Aorta (tissue), 5 donors: ENCODE measurements at regions not wholly inside any gene's neighbourhood (a gene's known extent, or its start where the extent isn't known, plus 50 kb on each side); places are given as distances from the start of the nearest gene placed in this dataset.
A peak's percentile ranks its signal among the peaks of the same experiment; 100 is the strongest.
"Not testable (repeated sequence)": the region's sequence is repeated elsewhere in the genome, so short reads cannot be mapped to it uniquely, and the experiment has no call there.

Experiments used
- ATAC-seq: fragments of 200-7000 bp; cut with Tn5 transposase; one replicate; pipeline ENCODE4 v1.9.1; 2022; ENCODE audit warnings: moderate library complexity; ENCODE audit not compliant: low FRiP score
- DNase-seq, 2 donors: peaks; one replicate each; pipeline ENCODE4 v3.0.0-alpha.2; 2020
- H3K27ac ChIP-seq, 2 donors: one replicate each; pipeline ENCODE4 v1.5.1; 2013; ENCODE audit warnings: low read length in 2 of 2, mild to moderate bottlenecking in 2 of 2, moderate library complexity in 2 of 2, control low read depth in 1 of 2, inconsistent platforms in 1 of 2, low read depth in 1 of 2
- H3K27me3 ChIP-seq, 2 donors: one replicate each; pipeline ENCODE4 v1.6.1; 2013; ENCODE audit warnings: control low read depth in 1 of 2, low read length in 1 of 2, mild to moderate bottlenecking in 1 of 2, moderate library complexity in 1 of 2; ENCODE audit not compliant: insufficient read depth in 2 of 2, control insufficient read depth in 1 of 2
- H3K36me3 ChIP-seq, 2 donors: one replicate each; pipeline ENCODE4 v1.6.1; 2013; ENCODE audit warnings: control low read depth in 1 of 2, low read length in 1 of 2, mild to moderate bottlenecking in 1 of 2; ENCODE audit not compliant: insufficient read depth in 2 of 2, control insufficient read depth in 1 of 2
- H3K4me1 ChIP-seq, 2 donors: one replicate each; pipeline ENCODE4 v1.6.1; 2013; ENCODE audit warnings: low read length in 2 of 2, control low read depth in 1 of 2, mild to moderate bottlenecking in 1 of 2, moderate library complexity in 1 of 2; ENCODE audit not compliant: insufficient read depth in 2 of 2, control insufficient read depth in 1 of 2
- H3K4me3 ChIP-seq, 2 donors: one replicate each; pipeline ENCODE4 v1.5.1; 2013; ENCODE audit warnings: low read length in 2 of 2, control low read depth in 1 of 2, mild to moderate bottlenecking in 1 of 2
- H3K9me3 ChIP-seq: one replicate; pipeline ENCODE4 v1.6.1; 2013; ENCODE audit warnings: mild to moderate bottlenecking, low read length; ENCODE audit not compliant: control insufficient read depth
- WGBS, 2 donors: extraction: QIAGEN DNeasy Blood & Tissue Kit; methylation state at CpG; one replicate each; pipeline ENCODE4 v1.1.7; 2013; 5-methylcytosine and 5-hydroxymethylcytosine counted together
- intact Hi-C, 2 donors: fragments of 100-400 bp; cut with DNase I; formaldehyde crosslinking; loops; one replicate each; pipeline versions ENCODE4 v1.14.2 to v1.15.0; 2022
- donor health status: healthy with polysubstance abuse.
- donor health status: Bipolar disorder and iron deficiency.
- donor health status: DM: no; HTN: no; CAD: no.
- donor health status: DM: no; HTN: no; CAD: no.
- donor health status: DM: yes; HTN: yes; CAD: no.

- H3K4me3 ChIP-seq, H3K27me3 ChIP-seq, intact Hi-C loops, H3K9me3 ChIP-seq, H3K36me3 ChIP-seq, H3K27ac ChIP-seq, ATAC-seq, H3K4me1 ChIP-seq, DNase-seq: not testable (repeated sequence)
- WGBS, 2 donors, result 83 to 86% methylated on average over 12 of the region's 13 CpGs
These were observed 200.9 kb upstream of the PITRM1 start for GRCh38 chr10:3373374-3374027.

- intact Hi-C loops, result no loop called here
- ATAC-seq, result no peak
- H3K27ac ChIP-seq, result no peak overlapping the region
These were observed 199.7 kb upstream of the PITRM1 start for GRCh38 chr10:3372281-3372680.

GRCh38 chr10:3371624-3372023 lies 199.0 kb upstream of the PITRM1 start:
- not testable (repeated sequence) for H3K4me3 ChIP-seq
- peak overlapping the region in 1 of 2 donors; percentile 52 for H3K27ac ChIP-seq

More at GRCh38 chr10:3372281-3372680, 199.7 kb upstream of the PITRM1 start:
- no peak for DNase-seq
- Histone ChIP-seq H3K36me3 (no peaks in the 10 kb centered on the region), H3K4me3 (no peak overlapping the region), H3K9me3 (no peaks in the 10 kb centered on the region), H3K27me3 (no peaks in the 10 kb centered on the region), H3K4me1 (no peaks in the 10 kb centered on the region)
- 6% methylated on average over 3 of the region's 3 CpGs for WGBS, 2 donors

GRCh38 chr10:3366735-3367405 lies 194.3 kb upstream of the PITRM1 start:
- Histone ChIP-seq H3K9me3 (no peaks in the 10 kb centered on the region), H3K36me3 (no peaks in the 10 kb centered on the region), H3K4me1 (no peaks in the 10 kb centered on the region), H3K27ac (no peak overlapping the region), H3K27me3 (no peaks in the 10 kb centered on the region), H3K4me3 (no peak overlapping the region)
- DNase-seq (no peak), ATAC-seq (no peak)
- WGBS, 2 donors, result 92 to 93% methylated on average over 6 of the region's 6 CpGs
- intact Hi-C loops, result no loop called here

More at GRCh38 chr10:3371624-3372023, 199.0 kb upstream of the PITRM1 start:
- intact Hi-C loops, H3K9me3 ChIP-seq, H3K4me1 ChIP-seq, H3K36me3 ChIP-seq, H3K27me3 ChIP-seq, ATAC-seq, DNase-seq: not testable (repeated sequence)

GRCh38 chr10:3366043-3366442 lies 193.5 kb upstream of the PITRM1 start:
- intact Hi-C loops, result no loop called here
- no peak overlapping the region for H3K4me3 ChIP-seq
- DNase-seq, result no peak
- no peaks in the 10 kb centered on the region for H3K4me1 ChIP-seq
- H3K9me3 ChIP-seq, result no peaks in the 10 kb centered on the region
- no peaks in the 10 kb centered on the region for H3K27me3 ChIP-seq
- H3K36me3 ChIP-seq, result no peaks in the 10 kb centered on the region
- ATAC-seq, result no peak
- H3K27ac ChIP-seq, result no peak overlapping the region
- 88 to 95% methylated on average over 1 of the region's 1 CpG for WGBS, 2 donors

GRCh38 chr10:3365630-3366029 lies 193.0 kb upstream of the PITRM1 start:
- H3K27me3 ChIP-seq, result no peaks in the 10 kb centered on the region
- no peak for ATAC-seq

GRCh38 chr10:3364768-3365480 lies 192.3 kb upstream of the PITRM1 start:
- 82 to 83% methylated on average over 12 of the region's 12 CpGs for WGBS, 2 donors
- Histone ChIP-seq H3K36me3 (no peaks in the 10 kb centered on the region), H3K27me3 (no peaks in the 10 kb centered on the region), H3K27ac (no peak overlapping the region), H3K9me3 (no peaks in the 10 kb centered on the region), H3K4me1 (no peaks in the 10 kb centered on the region), H3K4me3 (no peak overlapping the region)
- intact Hi-C loops, result no loop called here
- no peak for ATAC-seq
- DNase-seq, result no peak

More at GRCh38 chr10:3365630-3366029, 193.0 kb upstream of the PITRM1 start:
- Histone ChIP-seq H3K27ac (no peak overlapping the region), H3K4me3 (no peak overlapping the region), H3K36me3 (no peaks in the 10 kb centered on the region), H3K9me3 (no peaks in the 10 kb centered on the region), H3K4me1 (no peaks in the 10 kb centered on the region)
- DNase-seq, result no peak
- 88 to 91% methylated on average over 7 of the region's 7 CpGs for WGBS, 2 donors
- intact Hi-C loops, result no loop called here

GRCh38 chr10:3363311-3364045 lies 190.9 kb upstream of the PITRM1 start:
- intact Hi-C loops, result no loop called here
- Histone ChIP-seq H3K27me3 (no peaks in the 10 kb centered on the region), H3K9me3 (no peaks in the 10 kb centered on the region), H3K27ac (no peak overlapping the region), H3K4me3 (no peak overlapping the region), H3K4me1 (no peaks in the 10 kb centered on the region), H3K36me3 (no peaks in the 10 kb centered on the region)
- 98 to 99% methylated on average over 4 of the region's 4 CpGs for WGBS, 2 donors
- ATAC-seq, result no peak
- no peak for DNase-seq
